IPS-NIHi7 (cell line): ENCODE measurements at regions not wholly inside any gene's neighbourhood (a gene's known extent, or its start where the extent isn't known, plus 50 kb on each side); places are given as distances from the start of the nearest gene placed in this dataset.
"Not testable (repeated sequence)": the region's sequence is repeated elsewhere in the genome, so short reads cannot be mapped to it uniquely, and the experiment has no call there.

Experiments used
- DNase-seq: peaks from one replicate; pipeline ENCODE4 v3.0.0; 2012; ENCODE audit warnings: mixed read lengths; ENCODE audit errors: extremely low spot score

- DNase-seq = no peak
These were observed 61.3 kb upstream of the PMEPA1 start for GRCh38 chr20:57770852-57771720.

- DNase-seq = not testable (repeated sequence)
These were observed 60.6 kb upstream of the PMEPA1 start for GRCh38 chr20:57770401-57770800.

GRCh38 chr20:57769756-57770155 lies 59.9 kb upstream of the PMEPA1 start:
- DNase-seq = no peak

- DNase-seq = no peak
These were observed 58.7 kb upstream of the PMEPA1 start for GRCh38 chr20:57768519-57768918.

- DNase-seq = no peak
These were observed 57.6 kb upstream of the PMEPA1 start for GRCh38 chr20:57767441-57767840.

GRCh38 chr20:57763235-57763595 lies 53.4 kb upstream of the PMEPA1 start:
- no peak for DNase-seq

GRCh38 chr20:57762531-57763234 lies 52.9 kb upstream of the PMEPA1 start:
- no peak for DNase-seq

GRCh38 chr20:57761413-57761734 lies 51.6 kb upstream of the PMEPA1 start:
- no peak for DNase-seq

GRCh38 chr20:57760698-57761412 lies 51.0 kb upstream of the PMEPA1 start:
- DNase-seq = no peak

- no peak for DNase-seq
These were observed 49.9 kb upstream of the PMEPA1 start for GRCh38 chr20:57759724-57760123.
